ENCODE measurements at regions not wholly inside any gene's neighbourhood (a gene's known extent, or its start where the extent isn't known, plus 50 kb on each side); places are given as distances from the start of the nearest gene placed in this dataset.

DNA sequence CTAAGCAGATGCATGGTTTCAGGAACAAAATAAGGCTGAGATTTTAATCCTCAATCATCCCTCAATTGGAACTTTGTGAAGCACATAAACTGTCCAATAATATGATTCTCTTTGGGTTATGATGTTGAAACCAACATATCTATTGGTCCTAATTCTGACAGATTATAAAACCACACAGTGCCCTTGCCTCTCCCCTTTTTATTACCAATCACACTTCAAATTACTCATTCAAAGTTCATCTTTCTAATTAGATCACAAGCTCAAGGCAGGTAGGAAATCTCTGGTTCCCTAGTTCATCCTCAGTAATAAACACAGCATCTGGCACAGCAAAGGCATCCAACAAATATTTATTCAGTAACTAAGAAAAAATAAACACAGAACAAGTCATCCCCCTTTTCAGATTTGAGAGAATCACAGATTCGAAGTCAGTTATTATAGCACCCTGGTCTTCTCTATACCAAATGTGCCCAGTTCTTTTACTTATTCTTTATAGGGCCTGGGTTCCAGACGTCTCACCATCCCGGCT is 611.6 kb downstream of the INSC start:
- DNase-seq (ENCODE audit: low spot score), result no peak

DNA sequence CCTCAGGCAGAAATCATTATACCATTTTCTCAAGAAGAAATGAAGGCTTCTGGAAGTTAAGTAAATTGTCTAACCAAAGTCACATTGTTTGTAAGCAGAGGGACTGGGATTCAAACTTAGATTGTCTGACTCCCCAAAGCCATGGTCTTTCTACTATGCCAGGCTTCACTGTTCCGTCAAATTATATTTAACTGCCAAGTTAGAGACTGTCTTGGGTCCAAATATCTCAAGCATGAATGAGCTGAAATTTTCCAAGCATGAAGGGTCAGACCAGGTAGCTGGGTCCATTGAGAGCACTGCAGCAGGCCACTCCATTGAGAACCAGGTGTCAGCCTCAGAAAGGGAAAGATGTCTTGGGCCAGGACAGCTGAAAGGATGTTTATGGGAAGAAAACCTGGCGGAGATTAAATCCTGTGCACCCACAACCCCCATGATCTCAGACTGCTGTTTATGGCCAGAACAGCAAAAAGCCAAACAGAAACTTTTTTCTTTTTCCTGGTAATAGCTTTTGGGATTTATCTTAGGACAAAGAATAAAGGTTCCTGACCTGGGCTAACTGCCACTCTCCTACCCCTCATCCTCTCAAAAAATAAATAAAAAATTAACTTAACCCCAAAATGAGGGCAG is 612.3 kb downstream of the INSC start:
- no peak for DNase-seq (ENCODE audit: low spot score)

DNA sequence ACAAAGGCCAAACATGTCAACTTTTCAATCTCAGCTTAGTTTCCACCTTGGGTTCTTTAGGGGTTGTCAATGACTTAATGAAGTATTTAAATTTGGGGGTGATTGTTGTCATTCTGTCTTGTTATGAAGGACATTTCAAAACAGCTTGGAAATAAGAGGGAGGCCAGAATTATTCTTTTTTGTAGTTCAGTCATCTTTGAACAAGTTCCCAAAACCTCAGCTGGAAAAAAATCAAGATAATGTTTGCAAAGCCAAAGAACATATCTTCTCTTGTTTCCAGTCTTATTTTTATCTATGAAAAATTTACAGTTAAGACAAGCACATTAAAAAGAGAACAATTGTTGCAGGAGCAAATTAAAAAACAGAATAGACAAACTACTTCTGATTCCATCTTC is 612.8 kb downstream of the INSC start:
- no peak for DNase-seq (ENCODE audit: low spot score)

DNA sequence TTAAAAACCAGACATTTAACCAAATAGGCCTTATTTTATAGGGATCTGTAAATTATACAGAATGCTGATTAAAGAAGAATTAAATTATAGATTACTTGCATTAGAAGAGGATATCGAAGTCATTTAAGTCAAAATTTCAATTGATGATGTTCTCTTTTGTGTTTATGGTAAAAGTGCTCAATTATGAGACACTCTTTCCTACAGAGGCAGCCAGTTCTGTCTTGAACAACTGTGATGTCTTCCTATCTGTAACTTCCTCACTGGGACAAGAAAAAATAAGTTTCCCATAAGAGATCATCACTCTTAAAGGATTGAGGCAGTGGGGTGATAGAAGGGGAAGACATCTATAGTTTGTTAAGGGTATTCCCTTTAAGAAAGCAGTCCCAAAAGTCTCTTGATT is 613.5 kb downstream of the INSC start:
- no peak for DNase-seq (ENCODE audit: low spot score)

DNA sequence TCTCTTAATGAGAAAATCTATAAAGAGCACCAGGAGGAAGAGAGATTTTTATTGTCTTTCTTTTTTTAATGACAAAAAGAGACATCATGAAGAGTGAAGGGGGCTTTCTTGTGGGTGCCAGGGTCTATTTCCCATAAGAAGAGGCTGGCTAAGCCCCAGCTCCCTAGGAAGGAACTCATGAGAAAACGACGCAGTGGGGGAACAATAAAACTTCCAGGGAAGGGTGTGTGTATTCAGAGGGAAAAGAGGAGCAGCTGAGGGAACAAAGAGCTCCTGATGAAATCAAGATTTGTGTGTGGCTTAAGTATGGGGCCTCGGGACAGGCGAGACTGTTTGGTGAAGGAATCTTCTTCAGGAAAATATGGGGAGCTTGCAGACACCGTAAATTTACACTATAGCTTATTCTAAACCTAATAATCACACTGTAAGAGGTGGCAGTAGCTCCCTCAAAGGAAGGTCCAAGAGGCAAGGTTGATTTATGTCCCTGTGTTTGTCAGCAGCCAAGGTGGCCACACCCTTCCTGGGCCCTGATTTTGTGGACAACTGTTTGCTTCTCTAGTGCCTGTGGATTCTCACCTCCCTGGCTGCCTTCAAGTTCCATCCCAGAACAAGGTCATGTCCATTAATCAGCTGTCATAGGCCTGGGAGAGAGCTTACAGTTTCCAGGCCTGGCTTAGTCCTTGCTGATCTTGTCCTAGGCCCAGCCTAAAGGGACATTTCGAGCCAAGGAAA is 615.7 kb downstream of the INSC start:
- no peak for DNase-seq (ENCODE audit: low spot score)

DNA sequence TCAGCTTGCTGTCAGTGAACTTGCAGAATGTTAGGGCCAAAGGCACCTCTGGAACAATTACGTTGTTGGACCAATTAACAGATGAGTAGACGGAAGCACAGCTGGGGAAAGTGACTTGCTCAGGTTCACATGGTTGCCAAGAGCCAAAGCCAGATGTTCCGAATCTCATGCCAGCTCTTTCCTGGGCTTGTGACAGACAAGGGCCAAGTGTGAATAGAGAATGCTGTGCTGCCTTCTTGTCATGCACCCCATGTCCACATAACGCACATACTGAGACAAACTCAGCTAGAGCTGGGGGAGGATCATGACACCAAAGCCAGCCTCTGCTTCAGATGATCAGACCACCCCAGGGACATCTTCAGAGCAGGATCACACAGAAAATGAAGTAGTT is 616.3 kb downstream of the INSC start:
- DNase-seq (ENCODE audit: low spot score), result no peak

DNA sequence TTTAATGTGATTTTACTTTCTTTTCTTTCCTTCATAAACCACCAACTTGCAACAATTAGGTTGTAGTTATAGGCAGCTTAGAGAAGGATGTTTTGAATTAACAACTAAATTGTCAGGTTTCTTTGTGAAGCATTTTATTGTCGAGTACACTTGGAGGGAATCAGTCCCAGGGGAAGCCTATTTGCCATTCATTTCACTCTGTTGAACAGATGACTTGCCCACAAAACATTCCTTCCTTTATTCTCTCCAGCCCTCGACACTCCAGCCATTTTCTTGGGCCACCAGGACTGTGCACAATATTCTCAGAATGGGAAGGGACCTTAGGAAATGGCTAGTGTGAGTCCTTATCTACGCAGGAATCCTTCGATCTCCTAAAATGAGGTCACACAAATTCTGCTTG is 620.6 kb downstream of the SOX6 start:
- no peak for DNase-seq (ENCODE audit: low spot score)

DNA sequence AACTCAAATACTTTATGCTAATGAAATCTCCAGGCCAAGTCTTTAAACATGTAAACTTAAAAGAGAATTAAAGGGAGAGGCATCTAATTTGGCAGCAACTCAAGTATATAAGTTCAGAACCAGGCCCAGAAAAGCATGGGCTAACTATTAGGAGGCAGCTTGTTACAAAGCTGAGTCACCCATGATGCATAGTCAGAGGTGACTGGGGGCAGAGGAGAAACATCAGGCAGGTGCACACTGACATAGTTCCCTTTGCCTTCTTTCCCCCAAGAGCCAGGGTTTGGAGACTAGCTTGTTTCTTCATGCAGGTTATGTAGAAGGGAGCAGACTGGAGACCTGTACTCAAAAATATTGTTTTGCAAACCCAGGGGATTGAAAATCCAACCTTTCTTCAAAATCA is 619.0 kb downstream of the SOX6 start:
- DNase-seq (ENCODE audit: low spot score), result no peak

DNA sequence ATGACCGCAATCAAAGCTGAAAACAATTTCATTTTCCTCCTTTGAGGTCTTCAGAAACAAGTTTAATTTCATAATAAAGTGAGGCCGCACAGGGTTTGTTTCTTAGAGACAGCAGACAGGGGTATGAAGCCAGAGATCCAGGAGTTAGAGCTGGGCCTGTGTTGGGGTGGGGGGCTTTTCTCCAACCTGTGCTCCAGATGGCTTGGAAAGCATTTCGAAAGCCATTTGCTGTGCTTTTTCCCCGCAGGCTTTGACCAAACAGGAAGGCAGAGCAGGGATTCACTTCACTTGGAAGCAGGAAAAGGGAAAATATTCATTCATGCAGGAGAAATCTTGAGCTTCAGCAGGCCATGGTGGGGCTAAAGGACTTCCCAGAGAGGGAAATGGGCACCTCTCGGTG is 617.4 kb downstream of the SOX6 start:
- DNase-seq (ENCODE audit: low spot score), result no peak

DNA sequence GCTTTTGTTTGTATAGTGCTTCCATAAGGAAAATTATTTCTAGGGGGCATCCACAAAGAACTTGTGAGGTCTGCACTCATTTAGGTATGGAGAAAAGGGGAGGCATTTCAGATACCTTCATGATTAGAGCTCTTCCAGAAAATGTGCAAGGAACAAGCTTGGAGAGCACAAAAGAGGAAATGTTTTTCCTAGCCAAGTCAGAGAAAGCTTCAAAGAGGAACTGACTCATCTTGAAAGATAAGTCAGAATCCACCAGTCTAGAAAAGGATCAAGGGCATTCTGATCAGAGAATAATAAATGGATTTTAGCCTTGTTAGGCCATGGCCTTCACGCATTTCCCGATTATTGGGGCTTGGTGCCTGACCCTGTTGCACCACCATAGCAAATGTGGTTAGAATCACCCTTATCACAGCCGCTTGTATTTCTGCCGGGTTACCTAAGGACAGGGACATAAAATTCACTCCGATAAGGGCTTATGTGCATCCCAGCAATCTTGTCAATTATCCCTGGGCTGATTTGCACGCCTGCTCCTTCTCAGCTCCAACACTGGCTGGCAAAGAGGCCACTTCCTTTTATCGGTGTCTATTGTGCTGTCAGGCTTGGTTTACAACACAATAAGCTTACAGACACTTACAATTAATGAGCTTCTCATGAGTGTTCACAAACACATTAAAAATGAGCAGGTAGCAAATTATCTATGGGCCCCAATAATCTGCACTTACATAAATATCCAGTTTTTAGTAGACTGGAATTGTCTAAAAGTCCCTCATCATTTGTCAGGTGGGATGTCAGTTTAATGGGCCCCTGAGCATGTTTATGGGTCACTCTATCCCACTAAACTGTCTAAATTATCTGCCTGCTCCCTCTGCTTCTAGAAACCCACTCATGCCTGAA is 613.5 kb downstream of the SOX6 start:
- DNase-seq (ENCODE audit: low spot score), result no peak

DNA sequence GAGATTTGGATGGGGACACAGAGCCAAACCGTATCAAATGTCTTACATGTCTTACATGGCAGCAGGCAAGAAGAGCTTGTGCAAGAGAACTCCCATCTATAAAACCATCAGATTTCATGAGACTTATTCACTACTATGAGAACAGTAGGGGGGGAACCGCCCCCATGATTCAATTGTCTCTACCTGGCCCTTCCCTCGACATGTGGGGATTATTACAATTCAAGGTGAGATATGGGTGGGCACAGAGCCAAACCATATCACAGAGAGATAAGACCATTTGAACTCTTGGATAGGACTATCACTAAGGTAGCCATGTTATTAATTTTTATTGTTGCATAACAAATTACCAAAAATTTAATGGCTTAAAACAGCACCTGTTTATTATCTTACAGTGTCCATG is 611.7 kb downstream of the SOX6 start:
- DNase-seq (ENCODE audit: low spot score), result no peak

DNA sequence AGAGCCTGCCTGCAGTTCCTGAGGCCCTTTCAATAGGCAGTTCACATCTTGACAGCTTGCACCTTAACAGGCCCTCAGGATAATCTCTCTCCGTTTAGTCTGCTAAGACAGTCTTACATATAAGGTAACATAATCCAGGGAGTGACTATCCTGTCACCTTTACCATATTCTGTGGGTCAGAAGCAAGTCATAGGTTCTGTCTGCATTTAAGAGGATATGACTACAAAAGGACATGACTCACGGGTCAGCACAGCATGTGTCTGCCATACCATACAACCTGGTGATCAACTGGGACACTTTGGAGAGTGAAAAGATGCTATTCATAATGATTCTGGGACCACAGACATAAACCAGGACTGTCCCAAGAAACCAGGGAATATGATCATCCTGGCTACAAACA is 611.1 kb downstream of the SOX6 start:
- DNase-seq (ENCODE audit: low spot score), result no peak

DNA sequence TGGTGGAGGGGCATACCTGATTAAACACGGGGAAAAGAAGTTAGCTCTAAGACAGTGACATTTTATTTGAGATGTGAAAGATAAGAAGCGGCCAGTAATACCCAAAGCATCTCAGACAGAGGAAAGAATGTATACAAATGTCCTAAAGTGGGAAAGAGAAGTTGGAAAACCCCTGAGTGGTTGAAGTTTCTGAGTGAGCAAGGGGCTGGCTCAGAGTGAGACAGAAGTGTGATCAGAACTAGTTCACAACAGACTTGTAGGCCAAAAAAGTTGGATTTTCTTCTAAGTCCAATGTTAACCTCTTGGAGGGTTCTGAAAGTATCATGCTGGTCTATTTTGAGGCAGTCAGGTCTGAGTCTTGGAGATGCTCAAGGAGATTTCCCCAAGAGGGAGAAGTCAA is 608.7 kb downstream of the SOX6 start:
- DNase-seq (ENCODE audit: low spot score), result no peak

DNA sequence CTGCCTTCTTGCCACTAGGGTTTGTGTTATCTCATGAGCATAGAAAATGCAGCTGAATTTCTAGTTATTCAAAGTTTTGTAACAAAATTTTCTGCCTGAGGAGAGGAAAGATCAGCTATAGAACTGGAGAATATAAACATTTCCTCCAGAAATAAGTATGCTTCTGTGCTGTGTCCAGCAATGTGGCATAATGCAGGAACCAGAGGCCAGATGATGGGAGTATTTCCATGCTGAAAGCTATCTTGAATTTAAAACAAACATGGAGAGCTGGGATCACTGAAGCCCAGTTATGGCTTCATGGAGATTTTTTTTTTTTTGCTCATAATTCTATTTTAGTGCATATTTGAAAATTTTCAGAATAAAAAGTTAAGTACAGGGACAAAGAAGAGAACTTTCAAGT is 608.2 kb downstream of the SOX6 start:
- no peak for DNase-seq (ENCODE audit: low spot score)

DNA sequence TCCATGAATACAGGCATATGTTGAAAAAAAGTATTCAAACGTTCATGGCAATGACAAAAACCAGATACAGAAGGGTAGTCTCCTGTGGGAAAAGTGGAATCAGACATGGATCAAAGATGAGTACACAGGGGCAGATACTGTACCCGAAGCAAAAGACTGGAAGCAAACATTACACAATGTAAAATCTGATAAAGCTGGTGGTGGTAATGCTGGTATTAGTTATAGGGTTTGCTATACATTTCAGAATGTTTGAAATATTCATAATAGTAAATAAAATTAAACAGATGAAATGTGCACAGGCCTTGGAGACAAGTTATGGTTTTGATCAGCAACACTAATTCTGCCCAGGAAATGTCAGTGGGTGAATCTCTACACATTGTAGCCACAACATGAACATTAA is 607.6 kb downstream of the SOX6 start:
- no peak for DNase-seq (ENCODE audit: low spot score)

DNA sequence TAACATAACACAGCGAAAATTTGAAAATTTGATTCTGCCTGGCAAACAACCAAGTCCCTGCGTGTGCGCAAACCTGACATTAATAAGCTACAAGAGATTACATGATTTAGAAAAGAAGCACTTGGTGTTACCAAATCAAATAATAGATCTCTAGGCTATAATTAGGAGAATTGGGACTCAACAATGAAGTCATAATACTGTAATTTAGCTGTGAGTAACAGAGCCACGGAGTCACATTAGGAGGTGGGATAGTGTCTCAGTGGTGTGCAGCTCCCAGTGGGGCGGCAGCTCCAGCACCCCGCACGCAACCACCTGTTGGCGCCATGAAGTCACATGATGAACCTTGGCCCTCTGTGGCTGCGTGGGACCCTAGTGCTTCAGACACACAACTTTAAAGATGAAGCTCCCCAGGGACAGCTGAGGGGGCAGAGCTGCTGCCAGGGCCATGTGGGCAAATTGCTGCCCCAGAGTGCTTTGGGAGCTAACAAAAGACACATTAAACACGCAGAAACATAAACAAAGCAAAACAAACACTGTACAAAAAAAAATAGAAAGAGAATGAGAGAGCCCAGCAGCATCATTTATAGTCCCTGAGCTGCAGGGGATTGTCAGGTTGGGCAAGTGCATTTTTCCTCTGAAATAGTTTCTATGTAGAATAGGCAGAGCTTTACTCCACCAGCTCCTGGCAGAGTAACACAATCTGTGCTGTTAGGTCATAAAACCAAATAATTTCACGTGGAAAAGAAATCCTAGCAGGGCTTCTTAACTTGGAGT is 605.6 kb downstream of the SOX6 start:
- no peak for DNase-seq (ENCODE audit: low spot score)

DNA sequence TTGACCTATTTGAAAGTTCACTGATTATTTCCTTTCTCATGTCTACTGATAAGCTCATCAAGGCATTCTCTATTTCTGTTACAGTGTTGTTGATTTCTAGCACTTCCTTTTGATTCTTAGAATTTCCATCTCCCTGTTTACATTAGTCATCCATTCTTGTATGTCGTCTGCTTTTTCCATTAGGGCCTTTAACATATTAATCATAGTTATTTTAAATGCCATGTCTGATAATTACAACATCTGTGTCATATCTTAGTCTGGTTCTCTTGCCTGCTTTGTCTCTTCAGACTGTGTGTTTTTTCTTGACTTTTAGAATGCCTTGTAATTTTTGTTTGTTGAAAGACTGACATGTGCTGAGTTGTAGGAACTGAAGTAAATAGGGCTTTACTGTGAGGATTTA is 602.1 kb downstream of the SOX6 start:
- DNase-seq (ENCODE audit: low spot score), result no peak

DNA sequence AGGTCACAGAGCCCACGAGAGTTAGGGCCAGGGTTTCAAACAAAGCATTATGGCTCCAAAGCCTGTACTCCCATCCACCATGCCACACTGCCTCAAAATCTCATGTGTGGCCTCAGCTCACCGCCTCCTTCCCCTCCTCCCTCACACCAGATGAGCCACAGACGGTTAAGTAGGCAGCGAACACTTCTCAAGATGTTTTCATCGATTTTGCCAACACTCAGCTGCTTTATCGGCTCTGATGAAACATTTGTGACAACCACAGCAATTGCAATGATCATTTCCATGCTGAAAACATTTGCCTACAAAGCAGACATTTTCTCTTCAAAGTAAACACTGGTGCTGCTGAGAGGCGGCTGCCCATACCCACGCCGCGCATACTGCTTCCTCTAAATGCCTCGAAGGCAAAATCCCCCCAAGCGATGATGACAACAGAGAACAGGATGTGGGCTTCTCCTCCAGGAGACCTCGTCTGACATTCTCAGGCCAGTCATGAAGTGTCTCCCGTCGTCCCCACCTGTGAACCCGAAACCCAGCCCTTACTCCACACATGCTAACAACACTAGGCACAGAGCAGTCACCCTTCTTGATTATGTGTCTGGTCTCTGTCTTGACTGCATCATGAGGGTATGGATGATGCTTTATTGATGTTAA is 599.2 kb downstream of the SOX6 start:
- DNase-seq (ENCODE audit: low spot score), result no peak

DNA sequence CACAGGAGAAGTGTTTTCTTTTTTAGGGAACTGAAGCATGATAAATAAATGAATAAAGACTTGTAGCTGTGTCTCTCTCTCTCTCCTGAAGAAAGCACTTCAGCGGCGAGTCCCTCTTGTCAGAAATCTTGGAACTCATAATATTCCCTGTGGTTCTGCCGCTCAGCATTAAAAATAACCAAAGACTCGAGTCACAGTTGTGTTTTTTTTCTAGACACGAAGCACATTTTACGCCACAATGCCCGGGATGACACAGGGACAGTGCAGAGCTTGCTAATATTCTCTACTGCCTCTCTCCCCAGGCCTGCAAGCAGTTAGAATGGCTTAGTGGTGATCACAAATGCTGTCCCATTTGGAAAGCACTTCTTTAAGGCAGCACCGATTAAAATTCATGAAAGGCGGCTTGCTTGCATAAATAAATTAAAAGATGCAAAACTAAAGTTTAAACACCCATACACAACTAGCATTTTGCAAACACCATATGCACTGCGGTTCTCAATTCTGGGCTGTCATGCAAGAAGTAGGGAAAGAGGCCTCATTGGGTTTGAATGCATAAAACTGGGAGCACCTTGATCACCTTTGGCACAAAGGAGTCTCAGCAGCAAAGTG is 597.4 kb downstream of the SOX6 start:
- no peak for DNase-seq (ENCODE audit: low spot score)

DNA sequence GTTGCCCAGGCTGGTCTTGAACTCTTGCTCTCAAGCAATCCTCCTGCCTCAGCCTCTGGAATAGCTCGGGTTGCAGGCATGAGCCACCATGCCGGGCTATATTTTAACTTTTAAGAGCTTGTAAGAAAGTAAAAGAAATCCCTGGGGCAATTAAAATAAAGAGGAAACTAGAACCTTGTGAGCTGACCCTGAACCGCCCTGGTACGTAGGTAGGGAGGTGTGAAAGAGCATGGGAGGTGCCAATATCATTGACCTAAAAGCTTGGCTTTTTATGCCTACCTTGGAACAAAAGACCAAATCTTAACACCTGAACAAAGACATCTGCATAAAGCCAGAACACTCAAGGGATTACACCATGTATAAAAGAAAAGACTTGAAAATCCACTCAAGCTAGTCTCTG is 595.1 kb downstream of the SOX6 start:
- DNase-seq (ENCODE audit: low spot score), result no peak
